Esophagus muscularis mucosa (tissue), 4 donors: ENCODE measurements at regions not wholly inside any gene's neighbourhood (a gene's known extent, or its start where the extent isn't known, plus 50 kb on each side); places are given as distances from the start of the nearest gene placed in this dataset.
A peak's percentile ranks its signal among the peaks of the same experiment; 100 is the strongest.

ENCODE experiments used
- DNase-seq: peaks from one replicate; pipeline ENCODE4 v3.0.0-alpha.2; 2017; ENCODE audit errors: extremely low spot score
- H3K27ac ChIP-seq, 4 donors: fragments of 200-600 bp; sonication (generic); replicated peaks in 1 of 4; 1 replicate in 3 of 4; 2 replicates in 1 of 4; pipeline ENCODE4 v1.5.1; 2016 to 2019; ENCODE audit warnings: mild to moderate bottlenecking in 1 of 4
- H3K27me3 ChIP-seq, 4 donors: fragments of 200-600 bp; sonication (generic); one replicate each; pipeline versions ENCODE4 v1.5.1 to v1.6.0; 2016 to 2019
- H3K36me3 ChIP-seq, 4 donors: fragments of 200-600 bp; sonication (generic); one replicate each; pipeline ENCODE4 v1.5.1; 2016 to 2019
- H3K4me1 ChIP-seq, 4 donors: fragments of 200-600 bp; sonication (generic); one replicate each; pipeline ENCODE4 v1.5.1; 2016 to 2019
- H3K4me3 ChIP-seq, 4 donors: fragments of 200-600 bp; sonication (generic); 1 replicate in 2 of 4; 2 replicates in 2 of 4; pipeline ENCODE4 v1.5.1; 2016 to 2019; ENCODE audit warnings: mild to moderate bottlenecking in 4 of 4, moderate library complexity in 1 of 4
- H3K9me3 ChIP-seq, 4 donors: fragments of 200-600 bp; sonication (generic); 1 replicate in 3 of 4; 2 replicates in 1 of 4; pipeline ENCODE4 v1.5.1; 2016 to 2019
- CTCF ChIP-seq, 3 experiments: fragments of 200-600 bp in 2 of 3; fragments of 450-650 bp in 1 of 3; sonication (generic) in 2 of 3; IDR thresholded peaks; one replicate each; pipeline ENCODE4 v1.5.1; 2017 to 2019; ENCODE audit warnings: antibody characterized with exemption in 3 of 3, mild to moderate bottlenecking in 2 of 3, moderate library complexity in 1 of 3
- EP300 ChIP-seq: sonication (generic); formaldehyde crosslinking; IDR thresholded peaks from one replicate; pipeline ENCODE4 v1.6.1; 2017; ENCODE audit warnings: antibody characterized with exemption
- POLR2A ChIP-seq: fragments of 450-650 bp; IDR thresholded peaks from one replicate; pipeline ENCODE4 v1.6.1; 2017; ENCODE audit warnings: antibody characterized with exemption, moderate library complexity, mild to moderate bottlenecking, low read depth
- POLR2AphosphoS5 ChIP-seq, 2 donors: sonication (generic); formaldehyde crosslinking; IDR thresholded peaks; one replicate each; pipeline ENCODE4 v1.6.1; 2017; ENCODE audit warnings: antibody characterized with exemption in 2 of 2
- WGBS: methylation state at CpG from one replicate; pipeline ENCODE4 v1.1.5; 2018; 5-methylcytosine and 5-hydroxymethylcytosine counted together
- intact Hi-C: fragments of 100-400 bp; cut with DNase I; formaldehyde crosslinking; loops from one replicate; pipeline ENCODE4 v1.15.1; 2023

GRCh38 chr2:100730290-100730868 lies 89.6 kb upstream of the NPAS2 start:
- no peak overlapping the region for H3K27ac ChIP-seq
- WGBS: 72% methylated on average over 6 of the region's 6 CpGs
- H3K4me1 ChIP-seq: peaks cover 10 to 11% (median 10%) of the 10 kb centered on the region in 4 donors
- H3K36me3 ChIP-seq: no peaks in the 10 kb centered on the region
- H3K9me3 ChIP-seq: no peaks in the 10 kb centered on the region
- no peak for DNase-seq
- intact Hi-C loops: loop anchor here (2.0 to 10.0 kb wide), 3 partner anchors 87 to 254 kb away; no protein-coding TSS in a partner anchor
- no peak overlapping the region for H3K4me3 ChIP-seq
- TF ChIP-seq POLR2AphosphoS5 (IDR thresholded peaks at IDR 0.05): no peak
- no peak for TF ChIP-seq EP300
- no peak for TF ChIP-seq POLR2A
- peak; percentile 55 to 64 (median 62) for TF ChIP-seq CTCF (IDR thresholded peaks at IDR 0.05)
- H3K27me3 ChIP-seq: no peaks in the 10 kb centered on the region

- no peak overlapping the region for H3K27ac ChIP-seq
- 50% methylated on average over 2 of the region's 3 CpGs for WGBS
- no peak for TF ChIP-seq POLR2A
- no peak for TF ChIP-seq POLR2AphosphoS5 (IDR thresholded peaks at IDR 0.05)
- TF ChIP-seq CTCF (IDR thresholded peaks at IDR 0.05): no peak
- TF ChIP-seq EP300: no peak
- H3K4me3 ChIP-seq: no peak overlapping the region
- peak; percentile 64 for DNase-seq
- H3K36me3 ChIP-seq: no peaks in the 10 kb centered on the region
- intact Hi-C loops: loop anchor here (2.0 to 10.0 kb wide), 3 partner anchors 86 to 253 kb away; no protein-coding TSS in a partner anchor
- H3K9me3 ChIP-seq: no peaks in the 10 kb centered on the region
- peaks cover 10 to 11% (median 10%) of the 10 kb centered on the region in 4 donors for H3K4me1 ChIP-seq
- H3K27me3 ChIP-seq: no peaks in the 10 kb centered on the region
These were observed 88.4 kb upstream of the NPAS2 start for GRCh38 chr2:100731535-100731981.

GRCh38 chr2:100733391-100734187 lies 86.3 kb upstream of the NPAS2 start:
- WGBS: 47% methylated on average over 11 of the region's 11 CpGs
- TF ChIP-seq POLR2AphosphoS5 (IDR thresholded peaks at IDR 0.05) (no peak), CTCF (IDR thresholded peaks at IDR 0.05) (no peak), EP300 (no peak), POLR2A (no peak)
- Histone ChIP-seq H3K9me3 (no peaks in the 10 kb centered on the region), H3K4me3 (no peak overlapping the region), H3K4me1 (peaks cover 10 to 11% (median 10%) of the 10 kb centered on the region in 4 donors), H3K36me3 (no peaks in the 10 kb centered on the region), H3K27ac (no peak overlapping the region), H3K27me3 (no peaks in the 10 kb centered on the region)
- DNase-seq: peak; percentile 91
- intact Hi-C loops: loop anchor here (5.0 to 10.0 kb wide), 2 partner anchors 84 to 129 kb away; no protein-coding TSS in a partner anchor

- Histone ChIP-seq H3K36me3 (no peaks in the 10 kb centered on the region), H3K4me3 (no peak overlapping the region), H3K27ac (no peak overlapping the region), H3K9me3 (no peaks in the 10 kb centered on the region), H3K27me3 (no peaks in the 10 kb centered on the region), H3K4me1 (peaks cover 10 to 11% (median 10%) of the 10 kb centered on the region in 4 donors)
- intact Hi-C loops: loop anchor here (10.0 kb wide), 1 partner anchor 132 kb away; no protein-coding TSS in a partner anchor
- TF ChIP-seq EP300 (no peak), POLR2A (no peak), CTCF (IDR thresholded peaks at IDR 0.05) (no peak), POLR2AphosphoS5 (IDR thresholded peaks at IDR 0.05) (no peak)
- 84% methylated on average over 5 of the region's 5 CpGs for WGBS
- peak; percentile 75 for DNase-seq
These were observed 83.6 kb upstream of the NPAS2 start for GRCh38 chr2:100736121-100736915.
